ENCODE measurements at regions not wholly inside any gene's neighbourhood (a gene's known extent, or its start where the extent isn't known, plus 50 kb on each side); places are given as distances from the start of the nearest gene placed in this dataset.

GRCh38 chr12:89924191-89924590 is 215.6 kb upstream of the ATP2B1 start:
- TF ChIP-seq CTCF (IDR thresholded peaks at IDR 0.05) = no peak
- TF ChIP-seq POLR2A (IDR thresholded peaks at IDR 0.05) = no peak
